HL-60 (cell line): ENCODE measurements at regions not wholly inside any gene's neighbourhood (a gene's known extent, or its start where the extent isn't known, plus 50 kb on each side); places are given as distances from the start of the nearest gene placed in this dataset.

Experiments
- DNase-seq, 2 experiments: peaks; one replicate each; pipeline ENCODE4 v3.0.0-alpha.2; 2010 to 2020; ENCODE audit warnings: low read depth in 1 of 2, low spot score in 1 of 2
- H3K27ac ChIP-seq: fragments of 250-450 bp; sonication (Bioruptor Pico); replicated peaks from 2 replicates; pipeline ENCODE4 v1.5.1; 2020; ENCODE audit warnings: mild to moderate bottlenecking, moderate library complexity
- H3K27me3 ChIP-seq: fragments of 250-450 bp; sonication (Bioruptor Pico); 2 replicates; pipeline ENCODE4 v1.5.1; 2021; ENCODE audit warnings: mild to moderate bottlenecking, moderate library complexity; ENCODE audit not compliant: insufficient read depth, poor library complexity, severe bottlenecking
- H3K4me3 ChIP-seq: replicated peaks from 2 replicates; pipeline ENCODE4 v1.5.1; 2011; ENCODE audit warnings: mild to moderate bottlenecking, control low read depth, low read length; ENCODE audit not compliant: insufficient read depth
- GABPA ChIP-seq: IDR thresholded peaks from 2 replicates; pipeline ENCODE4 v1.6.1; 2012; ENCODE audit warnings: low read depth
- POLR2AphosphoS5 ChIP-seq: IDR thresholded peaks from 2 replicates; pipeline ENCODE4 v1.6.1; 2012; ENCODE audit warnings: low read depth
- SPI1 ChIP-seq: IDR thresholded peaks from 2 replicates; pipeline ENCODE4 v1.6.1; 2012; ENCODE audit warnings: low read depth, mild to moderate bottlenecking, borderline replicate concordance
- TF ChIP-seq, protein P1 (sequence below): IDR thresholded peaks from one replicate; pipeline ENCODE4 v1.5.1; 2011; ENCODE audit warnings: low read length, control low read depth, inconsistent platforms; ENCODE audit not compliant: insufficient read depth
- TF ChIP-seq, protein P2 (sequence below): IDR thresholded peaks from 2 replicates; pipeline ENCODE4 v1.6.1; 2012; ENCODE audit warnings: low read depth; ENCODE audit not compliant: insufficient replicate concordance

DNA sequence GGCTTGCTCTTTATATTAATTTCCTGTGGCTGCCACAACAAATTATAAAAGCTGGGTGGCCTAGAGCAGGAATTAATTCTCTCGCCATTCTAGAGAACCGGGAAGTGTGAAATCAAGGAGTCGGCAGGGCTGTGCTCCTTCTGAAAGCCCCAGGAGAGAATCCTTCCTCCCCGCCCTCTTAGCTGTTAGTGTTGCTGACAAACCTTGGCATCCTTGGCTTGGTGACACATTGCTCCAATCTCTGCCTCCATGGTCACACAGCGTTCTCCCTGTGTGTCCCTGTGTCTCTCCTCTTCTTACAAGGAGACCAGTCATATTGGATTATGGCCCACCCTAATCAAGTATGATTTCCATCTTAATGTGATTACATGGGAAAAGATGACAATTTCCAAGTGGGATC is 55.9 kb upstream of the NEURL1B start:
- Histone ChIP-seq H3K27me3 (peaks cover 2% of the 10 kb centered on the region), H3K4me3 (no peak overlapping the region), H3K27ac (no peak overlapping the region)
- TF ChIP-seq GABPA = no peak
- TF ChIP-seq SPI1 = no peak
- TF ChIP-seq, protein P1, sequence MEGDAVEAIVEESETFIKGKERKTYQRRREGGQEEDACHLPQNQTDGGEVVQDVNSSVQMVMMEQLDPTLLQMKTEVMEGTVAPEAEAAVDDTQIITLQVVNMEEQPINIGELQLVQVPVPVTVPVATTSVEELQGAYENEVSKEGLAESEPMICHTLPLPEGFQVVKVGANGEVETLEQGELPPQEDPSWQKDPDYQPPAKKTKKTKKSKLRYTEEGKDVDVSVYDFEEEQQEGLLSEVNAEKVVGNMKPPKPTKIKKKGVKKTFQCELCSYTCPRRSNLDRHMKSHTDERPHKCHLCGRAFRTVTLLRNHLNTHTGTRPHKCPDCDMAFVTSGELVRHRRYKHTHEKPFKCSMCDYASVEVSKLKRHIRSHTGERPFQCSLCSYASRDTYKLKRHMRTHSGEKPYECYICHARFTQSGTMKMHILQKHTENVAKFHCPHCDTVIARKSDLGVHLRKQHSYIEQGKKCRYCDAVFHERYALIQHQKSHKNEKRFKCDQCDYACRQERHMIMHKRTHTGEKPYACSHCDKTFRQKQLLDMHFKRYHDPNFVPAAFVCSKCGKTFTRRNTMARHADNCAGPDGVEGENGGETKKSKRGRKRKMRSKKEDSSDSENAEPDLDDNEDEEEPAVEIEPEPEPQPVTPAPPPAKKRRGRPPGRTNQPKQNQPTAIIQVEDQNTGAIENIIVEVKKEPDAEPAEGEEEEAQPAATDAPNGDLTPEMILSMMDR = no peak
- TF ChIP-seq, protein P2, sequence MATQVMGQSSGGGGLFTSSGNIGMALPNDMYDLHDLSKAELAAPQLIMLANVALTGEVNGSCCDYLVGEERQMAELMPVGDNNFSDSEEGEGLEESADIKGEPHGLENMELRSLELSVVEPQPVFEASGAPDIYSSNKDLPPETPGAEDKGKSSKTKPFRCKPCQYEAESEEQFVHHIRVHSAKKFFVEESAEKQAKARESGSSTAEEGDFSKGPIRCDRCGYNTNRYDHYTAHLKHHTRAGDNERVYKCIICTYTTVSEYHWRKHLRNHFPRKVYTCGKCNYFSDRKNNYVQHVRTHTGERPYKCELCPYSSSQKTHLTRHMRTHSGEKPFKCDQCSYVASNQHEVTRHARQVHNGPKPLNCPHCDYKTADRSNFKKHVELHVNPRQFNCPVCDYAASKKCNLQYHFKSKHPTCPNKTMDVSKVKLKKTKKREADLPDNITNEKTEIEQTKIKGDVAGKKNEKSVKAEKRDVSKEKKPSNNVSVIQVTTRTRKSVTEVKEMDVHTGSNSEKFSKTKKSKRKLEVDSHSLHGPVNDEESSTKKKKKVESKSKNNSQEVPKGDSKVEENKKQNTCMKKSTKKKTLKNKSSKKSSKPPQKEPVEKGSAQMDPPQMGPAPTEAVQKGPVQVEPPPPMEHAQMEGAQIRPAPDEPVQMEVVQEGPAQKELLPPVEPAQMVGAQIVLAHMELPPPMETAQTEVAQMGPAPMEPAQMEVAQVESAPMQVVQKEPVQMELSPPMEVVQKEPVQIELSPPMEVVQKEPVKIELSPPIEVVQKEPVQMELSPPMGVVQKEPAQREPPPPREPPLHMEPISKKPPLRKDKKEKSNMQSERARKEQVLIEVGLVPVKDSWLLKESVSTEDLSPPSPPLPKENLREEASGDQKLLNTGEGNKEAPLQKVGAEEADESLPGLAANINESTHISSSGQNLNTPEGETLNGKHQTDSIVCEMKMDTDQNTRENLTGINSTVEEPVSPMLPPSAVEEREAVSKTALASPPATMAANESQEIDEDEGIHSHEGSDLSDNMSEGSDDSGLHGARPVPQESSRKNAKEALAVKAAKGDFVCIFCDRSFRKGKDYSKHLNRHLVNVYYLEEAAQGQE = no peak
- no peak for TF ChIP-seq POLR2AphosphoS5
- no peak for DNase-seq

DNA sequence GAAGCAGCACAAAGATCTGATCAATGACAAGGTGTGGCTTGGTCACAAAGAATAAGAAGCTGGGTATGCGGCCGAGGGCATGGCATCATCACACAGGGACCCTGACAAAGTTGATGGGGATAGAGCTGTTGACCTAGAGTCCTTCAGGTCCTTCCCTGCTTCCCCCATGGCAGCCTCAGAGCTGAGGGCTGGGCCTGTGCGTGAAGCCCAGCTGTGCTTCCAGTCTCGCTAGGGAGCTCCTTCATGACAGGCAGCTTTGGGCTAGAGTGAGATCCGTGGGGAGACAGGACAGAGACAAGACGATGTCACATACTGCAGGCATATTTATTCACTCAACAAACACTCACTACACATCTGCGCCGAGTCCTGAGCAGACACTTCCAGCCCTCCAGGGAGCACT is 56.4 kb upstream of the NEURL1B start:
- H3K27me3 ChIP-seq = peaks cover 2% of the 10 kb centered on the region
- TF ChIP-seq, protein P2 = no peak
- no peak for TF ChIP-seq SPI1
- TF ChIP-seq, protein P1 = no peak
- no peak for TF ChIP-seq GABPA
- TF ChIP-seq POLR2AphosphoS5 = no peak
- no peak overlapping the region for H3K27ac ChIP-seq
- no peak overlapping the region for H3K4me3 ChIP-seq
- DNase-seq = no peak

DNA sequence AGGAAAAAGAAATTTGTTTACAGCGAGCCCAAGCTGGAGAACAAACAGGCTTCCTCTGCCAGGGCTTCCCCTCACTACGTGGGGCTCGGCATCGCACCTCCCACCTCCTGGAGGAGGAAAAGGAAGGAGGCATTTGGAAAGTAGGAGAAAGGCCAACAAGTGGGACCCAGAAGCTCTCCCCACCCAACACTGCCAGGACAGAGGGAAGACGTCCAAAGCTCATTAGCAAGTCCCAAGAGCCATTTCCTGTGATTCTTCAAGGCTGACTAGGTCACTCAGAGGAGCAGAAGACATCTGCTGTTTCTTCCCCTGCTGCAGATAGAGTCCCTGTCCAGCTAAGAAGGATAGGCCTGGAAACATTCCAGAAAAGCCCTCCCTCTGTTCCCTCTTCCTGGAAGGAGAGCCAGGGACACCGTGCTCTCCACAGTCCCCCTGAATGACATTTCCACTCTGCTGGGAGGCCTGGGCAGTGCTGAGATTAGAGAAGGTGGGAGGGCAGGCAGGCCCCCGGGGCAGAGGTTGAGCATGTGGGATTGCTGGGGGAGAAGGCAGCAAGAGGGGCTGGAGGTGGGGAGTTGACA is 57.0 kb upstream of the NEURL1B start:
- TF ChIP-seq SPI1 (no peak), GABPA (no peak), POLR2AphosphoS5 (no peak)
- TF ChIP-seq, protein P1 = no peak
- TF ChIP-seq, protein P2 = no peak
- Histone ChIP-seq H3K27me3 (peaks cover 2% of the 10 kb centered on the region), H3K27ac (no peak overlapping the region), H3K4me3 (no peak overlapping the region)
- DNase-seq = no peak
